ENCODE measurements at regions not wholly inside any gene's neighbourhood (a gene's known extent, or its start where the extent isn't known, plus 50 kb on each side); places are given as distances from the start of the nearest gene placed in this dataset.

DNA sequence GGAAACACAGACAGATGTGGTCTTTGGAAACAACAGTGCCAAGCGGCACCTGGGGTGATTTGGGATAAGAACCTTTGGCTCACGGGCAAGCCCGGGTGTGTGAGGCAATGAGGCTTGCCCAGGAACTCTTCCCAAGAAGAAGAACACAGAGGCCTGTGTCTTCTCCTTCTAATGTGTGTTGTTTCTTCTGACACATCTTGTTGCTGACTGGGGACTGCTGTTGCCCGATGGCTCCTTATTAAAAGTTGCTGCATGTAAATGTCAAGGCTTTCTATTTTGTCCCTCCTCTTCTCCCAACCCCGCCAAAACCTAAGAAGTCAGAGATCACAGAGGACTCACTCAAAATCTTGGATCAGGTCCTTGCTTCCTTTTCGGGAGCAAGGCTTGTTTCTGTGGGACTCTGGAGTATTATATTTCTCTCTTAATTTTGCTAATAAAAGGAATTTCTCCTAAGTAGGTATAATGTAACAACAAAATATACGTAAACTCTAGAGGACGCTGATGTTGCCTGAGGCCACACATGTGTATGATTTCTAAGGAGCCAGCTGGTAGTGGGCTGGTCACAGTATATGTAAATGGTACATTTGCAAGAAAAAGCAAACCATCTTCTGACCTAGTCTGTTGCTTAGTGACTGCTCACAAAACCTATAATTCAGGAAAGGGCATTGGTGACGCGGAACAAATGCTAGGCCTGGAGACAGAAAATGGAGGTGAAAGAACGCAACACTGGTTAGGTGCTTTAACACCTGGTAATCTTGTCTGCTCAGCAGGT lies 232.5 kb downstream of the GADD45G start:
- no peak overlapping the region for H3K4me3 ChIP-seq
- H3K27me3 ChIP-seq, result no peaks in the 10 kb centered on the region
- TF ChIP-seq, protein P1, sequence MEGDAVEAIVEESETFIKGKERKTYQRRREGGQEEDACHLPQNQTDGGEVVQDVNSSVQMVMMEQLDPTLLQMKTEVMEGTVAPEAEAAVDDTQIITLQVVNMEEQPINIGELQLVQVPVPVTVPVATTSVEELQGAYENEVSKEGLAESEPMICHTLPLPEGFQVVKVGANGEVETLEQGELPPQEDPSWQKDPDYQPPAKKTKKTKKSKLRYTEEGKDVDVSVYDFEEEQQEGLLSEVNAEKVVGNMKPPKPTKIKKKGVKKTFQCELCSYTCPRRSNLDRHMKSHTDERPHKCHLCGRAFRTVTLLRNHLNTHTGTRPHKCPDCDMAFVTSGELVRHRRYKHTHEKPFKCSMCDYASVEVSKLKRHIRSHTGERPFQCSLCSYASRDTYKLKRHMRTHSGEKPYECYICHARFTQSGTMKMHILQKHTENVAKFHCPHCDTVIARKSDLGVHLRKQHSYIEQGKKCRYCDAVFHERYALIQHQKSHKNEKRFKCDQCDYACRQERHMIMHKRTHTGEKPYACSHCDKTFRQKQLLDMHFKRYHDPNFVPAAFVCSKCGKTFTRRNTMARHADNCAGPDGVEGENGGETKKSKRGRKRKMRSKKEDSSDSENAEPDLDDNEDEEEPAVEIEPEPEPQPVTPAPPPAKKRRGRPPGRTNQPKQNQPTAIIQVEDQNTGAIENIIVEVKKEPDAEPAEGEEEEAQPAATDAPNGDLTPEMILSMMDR (IDR thresholded peaks at IDR 0.05), result no peak
- WGBS, 2 donors, result 73 to 77% methylated on average over 11 of the region's 11 CpGs
- no peaks in the 10 kb centered on the region for H3K9me3 ChIP-seq
- no peaks in the 10 kb centered on the region for H3K36me3 ChIP-seq
- DNase-seq, result no peak
- intact Hi-C loops (cut with DNase I), result no loop called here
- H3K4me1 ChIP-seq, result peaks cover 0 to 16% (median 7%) of the 10 kb centered on the region in 9 donors
- no peak overlapping the region for H3K27ac ChIP-seq
- ATAC-seq, result peak in 1 of 8 donors; percentile 38

DNA sequence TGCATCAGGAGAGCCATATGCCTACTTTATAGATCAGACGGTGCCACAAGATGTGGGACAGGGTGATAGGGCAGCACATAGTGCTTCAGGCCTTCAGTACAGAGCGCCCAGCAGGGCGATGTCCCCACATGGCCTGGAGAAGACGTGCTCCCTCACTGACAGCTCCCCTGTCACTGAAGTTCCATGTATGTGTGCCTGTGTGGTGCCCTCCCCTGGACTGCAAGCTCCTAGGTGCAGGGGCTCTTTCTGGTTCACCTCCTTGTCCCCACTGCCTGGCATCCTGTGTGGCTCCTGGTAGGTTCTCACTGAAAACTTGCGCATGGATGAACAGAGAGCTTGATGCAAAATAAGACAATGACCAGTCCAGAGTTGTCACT lies 233.1 kb downstream of the GADD45G start:
- H3K36me3 ChIP-seq, result no peaks in the 10 kb centered on the region
- ATAC-seq (no peak), DNase-seq (no peak)
- no peaks in the 10 kb centered on the region for H3K9me3 ChIP-seq
- TF ChIP-seq, protein P1 (IDR thresholded peaks at IDR 0.05), result no peak
- H3K27ac ChIP-seq, result no peak overlapping the region
- H3K4me1 ChIP-seq, result peaks cover 0 to 16% (median 7%) of the 10 kb centered on the region in 9 donors
- WGBS, 2 donors, result 94 to 98% methylated on average over 5 of the region's 5 CpGs
- intact Hi-C loops (cut with DNase I), result no loop called here
- H3K4me3 ChIP-seq, result no peak overlapping the region
- no peaks in the 10 kb centered on the region for H3K27me3 ChIP-seq

DNA sequence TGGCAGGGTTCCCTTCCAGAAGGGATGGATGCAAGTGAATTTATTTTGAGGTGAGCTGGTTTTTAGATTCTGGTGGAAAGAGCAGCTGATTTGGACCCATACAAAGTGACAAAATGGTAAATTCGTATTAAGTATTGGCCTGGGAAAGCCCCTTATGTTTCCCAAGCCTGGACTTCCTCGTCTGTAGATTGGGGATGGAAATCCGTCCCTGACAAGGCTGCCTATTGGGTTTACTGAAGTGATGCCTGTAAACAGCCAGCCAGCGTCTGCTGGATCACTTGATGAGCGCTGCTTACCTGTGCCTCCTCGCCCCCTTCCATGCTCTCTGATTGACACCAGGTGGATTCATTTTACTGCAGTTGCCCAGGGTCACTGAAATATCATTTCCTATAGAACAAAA lies 233.8 kb downstream of the GADD45G start:
- H3K27me3 ChIP-seq, result no peaks in the 10 kb centered on the region
- H3K9me3 ChIP-seq, result no peaks in the 10 kb centered on the region
- H3K4me1 ChIP-seq, result peaks cover 0 to 16% (median 7%) of the 10 kb centered on the region in 9 donors
- WGBS, 2 donors, result 85 to 87% methylated on average over 6 of the region's 6 CpGs
- TF ChIP-seq, protein P1 (IDR thresholded peaks at IDR 0.05), result no peak
- no peaks in the 10 kb centered on the region for H3K36me3 ChIP-seq
- ATAC-seq, result no peak
- H3K27ac ChIP-seq, result no peak overlapping the region
- H3K4me3 ChIP-seq, result no peak overlapping the region
- DNase-seq, result no peak
- intact Hi-C loops (cut with DNase I), result no loop called here

DNA sequence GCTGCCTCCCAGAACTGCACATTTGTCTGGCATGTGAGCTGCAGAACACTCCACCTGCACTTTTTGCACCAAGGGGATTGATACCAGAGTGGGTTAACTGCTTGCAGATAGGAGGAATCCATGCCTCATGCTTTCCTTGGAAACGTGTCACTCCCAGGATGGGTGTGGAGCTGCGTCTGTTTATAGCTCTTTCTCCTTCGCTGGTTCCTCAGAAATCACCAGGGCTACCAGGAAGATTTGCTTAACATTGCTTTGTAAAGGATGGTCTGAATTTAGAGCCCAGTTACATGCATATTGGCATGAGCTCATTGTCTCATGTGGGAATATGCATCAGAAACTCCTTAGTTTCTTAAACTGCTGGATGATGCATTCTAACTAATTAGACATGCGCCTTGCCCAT lies 234.6 kb downstream of the GADD45G start:
- Histone ChIP-seq H3K4me1 (peaks cover 0 to 16% (median 7%) of the 10 kb centered on the region in 9 donors), H3K27me3 (no peaks in the 10 kb centered on the region), H3K9me3 (no peaks in the 10 kb centered on the region), H3K4me3 (no peak overlapping the region), H3K27ac (no peak overlapping the region), H3K36me3 (no peaks in the 10 kb centered on the region)
- intact Hi-C loops (cut with DNase I), result no loop called here
- WGBS, 2 donors, result 51 to 58% methylated on average over 4 of the region's 4 CpGs
- ATAC-seq (peak in 1 of 8 donors; percentile 40), DNase-seq (no peak)
- TF ChIP-seq, protein P1 (IDR thresholded peaks at IDR 0.05), result no peak
